ENCODE measurements at regions not wholly inside any gene's neighbourhood (a gene's known extent, or its start where the extent isn't known, plus 50 kb on each side); places are given as distances from the start of the nearest gene placed in this dataset.

- TF ChIP-seq EZH2phosphoT487 (IDR thresholded peaks at IDR 0.05; ENCODE audit: insufficient read depth, low read depth) (no peak), EZH2 (IDR thresholded peaks at IDR 0.05; ENCODE audit: insufficient read depth, poor library complexity, severe bottlenecking) (no peak)
Observed at GRCh38 chr6:164230259-164230658, 815.7 kb downstream of the QKI start.
